ENCODE measurements at regions not wholly inside any gene's neighbourhood (a gene's known extent, or its start where the extent isn't known, plus 50 kb on each side); places are given as distances from the start of the nearest gene placed in this dataset.

GRCh38 chr3:147184794-147185193, 221.5 kb downstream of the ZIC4 start:
- POLR2A ChIA-PET: no interaction called here
- ATAC-seq (no peak), DNase-seq (ENCODE audit: low read depth, low spot score) (no peak)
- BruUV-seq (replicated peaks): no TSS peak
- no peaks in the 10 kb centered on the region for H3K27me3 ChIP-seq (ENCODE audit: control insufficient read depth, insufficient read depth, low read length)
- no peak overlapping the region for H3K4me3 ChIP-seq (ENCODE audit: low read depth in 2 of 2, low read length in 2 of 2)
- in situ Hi-C loops (cut with HindIII; ENCODE audit: low pct_unique_long_range_greater_than_20kb, low sequenced_read_pairs): no loop called here
- CTCF ChIA-PET: no interaction called here
- H3K4me1 ChIP-seq (ENCODE audit: control insufficient read depth, insufficient read depth, low read length): no peaks in the 10 kb centered on the region
- H3K27ac ChIP-seq (ENCODE audit: low read length): no peak overlapping the region
- H3K36me3 ChIP-seq (ENCODE audit: control insufficient read depth, insufficient read depth, low read length): no peaks in the 10 kb centered on the region
- H3K9me3 ChIP-seq (ENCODE audit: control insufficient read depth, insufficient read depth, low read depth, low read length): no peaks in the 10 kb centered on the region; the same call in 1 of the 2 replicates
- TF ChIP-seq TCF7L2 (IDR thresholded peaks at IDR 0.05; ENCODE audit: low read depth, low read length) (no peak), REST (IDR thresholded peaks at IDR 0.05; ENCODE audit: insufficient read depth in 1 of 2, low read depth in 2 of 2, low read length in 1 of 2) (no peak), SIN3A (IDR thresholded peaks at IDR 0.05; ENCODE audit: borderline replicate concordance, insufficient read depth, low read depth, low read length) (no peak), POLR2AphosphoS5 (IDR thresholded peaks at IDR 0.05; ENCODE audit: low read depth, low read length) (no peak), CTCF (IDR thresholded peaks at IDR 0.05) (no peak)
- intact Hi-C loops (cut with micrococcal nuclease; ENCODE audit: unreplicated experiment): no loop called here

- Histone ChIP-seq H3K4me1 (ENCODE audit: control insufficient read depth, insufficient read depth, low read length) (no peaks in the 10 kb centered on the region), H3K36me3 (ENCODE audit: control insufficient read depth, insufficient read depth, low read length) (no peaks in the 10 kb centered on the region; the same call in 1 of the 2 replicates), H3K9me3 (ENCODE audit: control insufficient read depth, insufficient read depth, low read depth, low read length) (no peaks in the 10 kb centered on the region; the same call in 1 of the 2 replicates), H3K27me3 (ENCODE audit: control insufficient read depth, insufficient read depth, low read length) (no peaks in the 10 kb centered on the region), H3K27ac (ENCODE audit: low read length) (no peak overlapping the region), H3K4me3 (ENCODE audit: low read depth in 2 of 2, low read length in 2 of 2) (no peak overlapping the region)
- DNase-seq (ENCODE audit: low read depth, low spot score) (no peak), ATAC-seq (no peak)
- POLR2A ChIA-PET: no interaction called here
- in situ Hi-C loops (cut with HindIII; ENCODE audit: low pct_unique_long_range_greater_than_20kb, low sequenced_read_pairs): no loop called here
- TF ChIP-seq REST (IDR thresholded peaks at IDR 0.05; ENCODE audit: insufficient read depth in 1 of 2, low read depth in 2 of 2, low read length in 1 of 2): no peak
- no peak for TF ChIP-seq CTCF (IDR thresholded peaks at IDR 0.05)
- no peak for TF ChIP-seq POLR2AphosphoS5 (IDR thresholded peaks at IDR 0.05; ENCODE audit: low read depth, low read length)
- no peak for TF ChIP-seq SIN3A (IDR thresholded peaks at IDR 0.05; ENCODE audit: borderline replicate concordance, insufficient read depth, low read depth, low read length)
- TF ChIP-seq TCF7L2 (IDR thresholded peaks at IDR 0.05; ENCODE audit: low read depth, low read length): no peak
- CTCF ChIA-PET: no interaction called here
- intact Hi-C loops (cut with micrococcal nuclease; ENCODE audit: unreplicated experiment): no loop called here
- no TSS peak for BruUV-seq (replicated peaks)
These were observed 233.1 kb downstream of the ZIC4 start for GRCh38 chr3:147173257-147173656.
